HUES48 (cell line): ENCODE measurements at regions not wholly inside any gene's neighbourhood (a gene's known extent, or its start where the extent isn't known, plus 50 kb on each side); places are given as distances from the start of the nearest gene placed in this dataset.

ENCODE experiments used
- H3K27ac ChIP-seq: one replicate; pipeline ENCODE4 v1.7.0; 2013; ENCODE audit warnings: low read depth, low read length, inconsistent platforms
- H3K27me3 ChIP-seq: 2 replicates; pipeline ENCODE4 v1.6.1; 2013; ENCODE audit warnings: mild to moderate bottlenecking, low read length; ENCODE audit not compliant: control insufficient read depth, insufficient read depth
- H3K36me3 ChIP-seq: 2 replicates; pipeline ENCODE4 v1.6.1; 2013; ENCODE audit warnings: low read length; ENCODE audit not compliant: control insufficient read depth, insufficient read depth
- H3K4me1 ChIP-seq: 2 replicates; pipeline ENCODE4 v1.6.1; 2013; ENCODE audit warnings: mild to moderate bottlenecking, low read length; ENCODE audit not compliant: control insufficient read depth, insufficient read depth
- H3K4me3 ChIP-seq: 2 replicates; pipeline ENCODE4 v1.5.1; 2013; ENCODE audit warnings: mild to moderate bottlenecking, low read depth, low read length
- H3K9ac ChIP-seq: 2 replicates; pipeline ENCODE4 v1.6.1; 2013; ENCODE audit warnings: mild to moderate bottlenecking, low read depth, low read length, moderate library complexity
- H3K9me3 ChIP-seq: 2 replicates; pipeline ENCODE4 v1.6.1; 2013; ENCODE audit warnings: low read length; ENCODE audit not compliant: control insufficient read depth, insufficient read depth

DNA sequence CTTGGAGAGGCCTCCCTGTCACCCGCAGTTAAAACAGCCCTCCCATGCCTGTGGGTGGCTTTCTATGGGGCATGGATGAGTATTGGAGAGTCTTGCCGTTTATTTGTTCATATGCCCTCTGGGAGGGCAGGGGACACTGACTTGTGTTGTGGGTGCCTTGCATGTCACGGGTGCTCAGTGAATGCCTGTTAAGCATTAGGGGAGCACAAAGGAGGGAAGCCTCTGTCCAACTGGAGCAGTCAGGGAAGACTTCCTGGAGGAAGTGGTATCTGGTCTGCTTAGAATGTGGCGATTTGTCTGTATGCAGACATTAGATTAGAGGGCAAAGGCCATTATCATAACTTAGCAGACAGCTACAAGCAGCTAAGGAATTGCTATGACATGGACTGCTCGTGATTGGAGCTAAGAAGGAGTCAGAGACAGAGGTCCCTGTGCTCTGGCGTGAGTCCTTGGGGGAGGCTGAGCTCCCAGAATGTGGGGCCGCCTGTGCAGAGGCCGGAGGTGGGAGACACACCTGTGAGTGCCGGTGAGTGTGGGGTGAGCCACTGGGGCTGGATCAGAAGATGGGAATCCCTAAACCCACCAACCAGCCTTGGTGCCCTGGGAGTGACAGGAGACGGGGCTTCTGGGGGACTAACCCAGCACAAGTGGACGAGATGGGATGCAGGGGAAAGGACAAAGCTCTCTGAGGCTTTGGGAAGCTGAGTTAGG is 286.1 kb downstream of the SEC14L1 start:
- Histone ChIP-seq H3K9ac (no peak overlapping the region), H3K4me1 (peaks cover 47% of the 10 kb centered on the region), H3K4me3 (no peak overlapping the region), H3K36me3 (no peaks in the 10 kb centered on the region), H3K9me3 (no peaks in the 10 kb centered on the region), H3K27me3 (no peaks in the 10 kb centered on the region), H3K27ac (peak overlapping the region; percentile 57)

DNA sequence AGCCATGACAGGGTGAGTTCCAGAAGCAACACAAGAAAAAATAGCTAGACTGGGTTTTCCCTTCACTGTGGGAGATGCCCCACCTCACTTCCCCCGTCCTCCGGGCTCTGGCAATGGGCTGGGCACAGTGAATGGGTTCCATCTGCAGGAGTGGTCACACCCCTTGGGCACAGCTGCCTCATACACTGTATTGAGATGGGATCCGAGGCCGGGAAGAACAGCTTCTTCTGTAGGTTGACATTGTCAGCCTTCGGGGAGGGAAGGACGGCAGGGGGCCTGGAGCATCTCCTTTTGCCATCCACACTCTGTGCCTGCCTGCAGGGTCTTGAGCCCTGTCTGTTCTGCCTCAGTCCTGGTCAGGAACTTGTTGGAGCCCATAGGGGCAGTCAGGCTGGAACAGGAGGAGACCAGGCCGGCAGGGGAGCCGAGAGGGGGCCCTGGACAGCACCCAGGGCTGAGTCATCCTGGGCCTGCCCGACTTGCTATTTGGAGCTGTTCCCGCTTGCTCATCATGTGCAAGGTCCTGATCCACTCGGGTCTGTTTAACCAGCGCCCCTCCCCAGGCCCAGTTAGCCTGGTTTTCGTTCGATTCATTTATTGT is 286.7 kb downstream of the SEC14L1 start:
- Histone ChIP-seq H3K4me1 (peaks cover 48% of the 10 kb centered on the region), H3K36me3 (no peaks in the 10 kb centered on the region), H3K9me3 (no peaks in the 10 kb centered on the region), H3K27ac (no peak overlapping the region), H3K9ac (no peak overlapping the region), H3K4me3 (no peak overlapping the region), H3K27me3 (no peaks in the 10 kb centered on the region)

DNA sequence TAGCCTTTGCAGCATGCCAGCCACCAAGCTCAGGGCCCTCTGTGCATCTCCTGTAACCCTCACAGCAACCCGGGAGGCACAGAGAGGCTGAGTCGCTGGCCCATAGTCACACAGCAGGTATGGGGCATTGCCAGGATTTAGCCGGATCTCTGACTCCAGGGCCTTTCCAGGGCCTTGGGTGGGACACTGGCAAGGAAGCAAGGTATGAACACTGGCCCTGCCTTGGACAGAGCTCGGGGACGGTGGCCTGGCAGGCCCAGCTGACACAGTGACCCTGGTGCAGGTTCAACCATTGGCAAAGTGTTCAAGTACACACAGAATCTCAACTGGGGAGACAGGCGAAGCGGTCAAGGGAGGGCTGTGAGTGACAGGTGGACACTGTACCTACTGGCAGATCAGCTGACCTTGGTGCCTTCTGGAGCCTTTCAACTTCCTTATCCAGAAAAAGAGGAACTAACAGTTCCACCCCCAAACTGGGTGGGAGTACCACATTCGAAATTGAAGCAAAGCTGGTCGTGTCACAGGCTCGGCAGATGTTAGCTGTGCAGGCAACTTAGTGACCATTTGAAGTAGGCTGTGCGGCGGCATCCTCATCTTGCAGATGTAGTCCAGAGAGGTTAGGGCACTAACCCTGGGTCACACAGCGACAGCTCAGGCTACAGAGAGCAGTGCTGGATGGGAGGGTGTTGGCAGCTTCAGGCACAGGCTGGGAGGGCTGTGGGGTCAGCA is 287.4 kb downstream of the SEC14L1 start:
- Histone ChIP-seq H3K4me3 (no peak overlapping the region), H3K27me3 (no peaks in the 10 kb centered on the region), H3K4me1 (peaks cover 55% of the 10 kb centered on the region), H3K9me3 (no peaks in the 10 kb centered on the region), H3K36me3 (no peaks in the 10 kb centered on the region), H3K27ac (no peak overlapping the region), H3K9ac (no peak overlapping the region)

DNA sequence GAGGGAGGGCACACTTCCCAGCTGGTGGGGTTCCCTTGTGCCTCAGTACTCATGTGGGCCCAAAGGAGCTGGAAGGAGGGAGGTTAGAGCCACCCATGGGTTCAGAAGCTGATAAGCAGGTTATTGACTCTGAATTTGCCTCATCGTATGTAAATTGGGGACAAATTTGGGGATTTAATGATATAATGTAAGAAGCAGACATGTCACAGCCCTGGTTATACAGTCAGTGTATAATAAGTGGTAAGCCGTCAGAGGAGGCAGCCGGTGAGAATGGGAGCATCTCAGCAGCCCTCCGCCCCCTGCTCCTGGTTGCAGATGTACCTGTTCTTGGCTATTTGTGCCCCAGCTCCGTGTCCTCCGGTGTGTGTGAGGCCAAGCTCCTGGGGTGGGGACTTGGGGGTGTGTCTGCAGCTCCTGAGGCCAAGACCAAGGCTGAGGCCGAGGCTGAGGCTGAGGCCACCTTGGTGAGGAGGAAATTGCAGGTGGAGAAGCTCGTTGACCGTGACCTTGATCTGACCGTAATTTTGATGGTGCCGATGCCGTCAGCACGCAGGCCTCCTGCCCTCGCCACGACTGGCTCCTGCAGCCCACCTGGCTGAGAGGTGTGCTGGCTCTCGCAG is 288.1 kb downstream of the SEC14L1 start:
- Histone ChIP-seq H3K27ac (no peak overlapping the region), H3K4me3 (no peak overlapping the region), H3K9me3 (no peaks in the 10 kb centered on the region), H3K27me3 (no peaks in the 10 kb centered on the region), H3K9ac (no peak overlapping the region), H3K36me3 (no peaks in the 10 kb centered on the region), H3K4me1 (peaks cover 55% of the 10 kb centered on the region)

DNA sequence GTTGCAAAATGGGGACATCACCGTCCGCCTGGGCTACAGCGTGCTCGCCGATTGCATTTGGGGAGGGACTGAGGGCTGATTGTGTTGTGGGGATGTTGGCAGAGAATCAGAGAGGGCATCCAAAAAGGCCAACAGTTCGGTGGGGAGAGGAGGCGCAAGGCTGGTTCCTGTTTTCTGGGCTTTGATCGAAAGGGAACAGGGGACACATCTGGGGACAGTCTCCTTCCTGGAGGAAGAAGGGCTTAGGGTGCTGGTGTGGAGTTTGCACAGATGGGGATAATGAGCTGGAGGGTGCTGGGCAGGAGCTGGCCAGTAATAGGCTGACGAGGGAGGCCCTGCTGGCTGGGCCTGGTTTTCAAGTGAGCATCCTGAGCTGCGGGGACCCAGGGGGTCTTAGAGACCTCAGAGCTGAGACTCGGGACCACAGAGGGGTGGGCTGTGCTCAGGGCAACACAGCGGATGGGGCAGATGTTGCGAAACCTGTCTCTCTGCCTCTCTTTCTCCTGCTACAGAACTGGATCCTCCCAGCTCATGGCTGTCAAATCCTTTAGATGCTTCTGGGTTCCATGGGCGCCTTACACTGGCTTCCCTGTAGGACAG is 288.7 kb downstream of the SEC14L1 start:
- no peaks in the 10 kb centered on the region for H3K36me3 ChIP-seq
- H3K4me1 ChIP-seq = peaks cover 57% of the 10 kb centered on the region
- H3K9me3 ChIP-seq = no peaks in the 10 kb centered on the region
- H3K27ac ChIP-seq = no peak overlapping the region
- no peak overlapping the region for H3K4me3 ChIP-seq
- H3K9ac ChIP-seq = no peak overlapping the region
- H3K27me3 ChIP-seq = no peaks in the 10 kb centered on the region

DNA sequence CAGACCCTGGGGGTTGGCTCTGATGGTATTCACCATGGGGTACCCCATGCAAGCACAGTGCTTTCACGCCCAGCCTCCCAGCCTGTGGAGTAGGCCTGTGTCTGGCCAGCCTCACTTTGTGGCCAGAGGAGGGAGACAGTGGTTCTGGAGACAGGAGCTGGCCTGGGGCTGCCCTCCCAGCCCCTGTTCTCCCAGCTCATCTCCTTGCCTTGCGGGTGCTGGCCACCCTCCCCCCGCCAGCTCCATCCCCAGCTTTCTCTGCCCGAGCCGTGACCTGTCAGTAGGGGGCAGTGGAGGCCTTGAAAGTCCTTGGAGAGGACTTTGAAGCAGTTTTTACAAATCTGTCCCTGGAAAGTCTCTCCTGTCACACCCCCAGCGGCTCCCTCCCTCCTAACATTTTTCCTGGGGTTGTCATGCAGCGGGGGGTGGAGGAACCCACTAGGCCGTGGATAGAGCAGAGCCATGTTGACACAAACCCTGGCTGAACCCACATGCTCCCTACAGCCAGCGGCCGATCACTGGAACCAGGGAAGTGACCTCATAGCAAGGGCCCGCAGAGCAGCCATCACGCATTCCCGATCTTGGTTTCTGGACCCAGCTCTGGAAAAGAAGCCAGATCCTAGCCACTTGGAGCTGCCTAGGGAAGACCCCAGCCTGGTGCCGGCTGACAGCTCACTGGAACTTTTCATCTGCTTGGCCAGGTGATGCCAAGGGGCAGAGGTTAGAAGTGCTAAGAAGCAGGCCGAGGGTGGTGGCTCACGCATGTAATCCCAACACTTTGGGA is 289.4 kb downstream of the SEC14L1 start:
- H3K9me3 ChIP-seq = no peaks in the 10 kb centered on the region
- H3K4me1 ChIP-seq = peaks cover 61% of the 10 kb centered on the region
- H3K9ac ChIP-seq = no peak overlapping the region
- no peak overlapping the region for H3K4me3 ChIP-seq
- H3K27me3 ChIP-seq = no peaks in the 10 kb centered on the region
- H3K36me3 ChIP-seq = no peaks in the 10 kb centered on the region
- H3K27ac ChIP-seq = peak overlapping the region; percentile 65

DNA sequence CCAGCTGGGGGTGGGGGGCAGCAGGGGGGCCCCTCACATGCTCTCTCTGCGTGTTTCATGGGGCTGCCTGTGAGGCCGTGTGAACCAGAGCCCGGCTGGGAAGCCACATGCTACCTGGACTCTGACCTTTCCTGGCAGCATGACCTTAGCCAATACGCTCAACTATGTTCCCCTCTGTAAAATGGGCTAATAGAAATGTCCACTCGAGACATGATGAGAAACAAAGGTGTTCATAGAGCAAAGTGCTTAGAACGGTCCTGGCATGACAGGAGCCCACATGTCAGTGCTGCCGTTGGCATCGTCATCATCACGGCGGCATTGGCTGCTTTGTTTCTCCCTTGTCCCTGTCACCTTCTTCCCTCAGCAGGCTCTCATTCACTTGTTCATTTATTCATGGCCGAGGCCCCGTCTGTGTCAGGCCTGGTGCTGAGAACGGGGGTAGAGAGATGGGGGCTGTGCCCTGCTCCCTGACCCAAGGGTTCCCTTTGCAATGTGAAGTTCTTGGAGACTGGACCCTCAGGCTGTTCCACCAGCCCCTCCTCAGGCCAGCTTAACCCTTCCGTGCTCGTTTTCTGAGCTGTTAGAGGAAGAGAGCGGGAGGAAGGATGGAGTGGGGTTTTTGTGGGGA is 291.4 kb downstream of the SEC14L1 start:
- Histone ChIP-seq H3K36me3 (no peaks in the 10 kb centered on the region), H3K27ac (peak overlapping the region; percentile 22), H3K9me3 (no peaks in the 10 kb centered on the region), H3K4me3 (no peak overlapping the region), H3K27me3 (no peaks in the 10 kb centered on the region), H3K9ac (no peak overlapping the region), H3K4me1 (peaks cover 60% of the 10 kb centered on the region)

DNA sequence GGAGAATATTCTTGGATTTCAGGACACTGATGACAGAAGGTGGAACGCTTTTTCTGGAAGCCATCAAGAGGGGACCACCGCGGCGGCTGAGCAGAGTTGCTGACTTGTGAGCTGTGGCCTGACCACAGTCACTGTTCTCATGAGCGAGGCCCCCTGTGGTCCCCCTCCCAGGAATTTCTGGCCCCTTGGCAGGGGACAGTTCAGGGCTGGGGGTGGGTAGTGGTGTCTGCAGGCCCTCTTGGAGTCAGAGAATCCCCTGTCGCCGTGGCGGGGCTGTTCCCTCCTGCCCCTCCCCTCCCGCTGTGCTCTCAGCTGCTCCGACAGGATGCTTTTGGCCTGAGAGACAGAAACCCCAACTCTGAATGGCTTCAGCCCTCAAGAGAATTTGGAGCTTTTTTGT is 292.0 kb downstream of the SEC14L1 start:
- H3K4me3 ChIP-seq = no peak overlapping the region
- no peaks in the 10 kb centered on the region for H3K36me3 ChIP-seq
- H3K9ac ChIP-seq = no peak overlapping the region
- H3K4me1 ChIP-seq = peaks cover 57% of the 10 kb centered on the region
- no peaks in the 10 kb centered on the region for H3K27me3 ChIP-seq
- H3K9me3 ChIP-seq = no peaks in the 10 kb centered on the region
- H3K27ac ChIP-seq = peak overlapping the region; percentile 22

DNA sequence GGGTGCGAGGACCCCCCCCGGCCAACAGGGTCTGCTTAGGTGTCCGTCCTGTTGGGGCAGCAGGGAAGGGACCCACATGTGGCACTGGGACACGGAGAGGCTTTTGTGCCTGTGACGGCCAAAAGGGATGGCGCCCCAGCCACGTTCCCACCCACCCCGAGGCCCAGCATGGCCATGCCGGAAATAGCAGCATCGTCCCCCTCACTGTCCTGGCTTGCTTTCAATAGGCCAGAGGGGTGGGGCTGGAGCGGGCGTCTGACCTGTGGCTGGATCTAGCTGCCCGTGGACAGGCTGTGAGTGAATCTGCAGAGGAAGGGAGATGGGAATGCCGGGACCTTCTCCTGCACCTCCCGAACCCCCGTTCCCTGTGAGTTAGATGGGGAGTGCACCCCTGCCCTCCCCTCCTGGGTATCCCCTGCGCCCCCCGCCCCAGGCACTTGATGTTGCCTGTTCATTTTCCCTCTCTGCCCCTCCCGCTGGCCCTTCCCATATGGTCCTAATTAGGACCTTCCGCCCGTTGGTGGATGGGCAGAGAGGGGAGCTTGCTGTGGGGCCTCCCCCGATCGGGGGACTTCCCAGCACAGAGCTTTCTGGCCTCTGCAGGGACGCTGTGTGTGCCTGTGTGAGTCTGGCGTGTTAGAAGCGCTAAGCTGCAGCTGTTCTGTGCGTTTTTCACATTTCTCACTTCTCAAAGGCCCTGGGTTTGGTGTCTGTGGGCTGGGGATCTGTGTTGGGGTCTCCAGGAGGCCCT is 292.8 kb downstream of the SEC14L1 start:
- peaks cover 57% of the 10 kb centered on the region for H3K4me1 ChIP-seq
- H3K27ac ChIP-seq = no peak overlapping the region
- no peaks in the 10 kb centered on the region for H3K27me3 ChIP-seq
- no peaks in the 10 kb centered on the region for H3K36me3 ChIP-seq
- H3K9me3 ChIP-seq = no peaks in the 10 kb centered on the region
- H3K9ac ChIP-seq = no peak overlapping the region
- no peak overlapping the region for H3K4me3 ChIP-seq
